ENCODE measurements at regions not wholly inside any gene's neighbourhood (a gene's known extent, or its start where the extent isn't known, plus 50 kb on each side); places are given as distances from the start of the nearest gene placed in this dataset.

- no peak for TF ChIP-seq CTCF (IDR thresholded peaks at IDR 0.05)
- no peak for TF ChIP-seq POLR2A (IDR thresholded peaks at IDR 0.05)
Measured at GRCh38 chr5:158643840-158644239, 455.9 kb downstream of the EBF1 start.

Data from lower leg skin (tissue), 3 donors.